ENCODE measurements at regions not wholly inside any gene's neighbourhood (a gene's known extent, or its start where the extent isn't known, plus 50 kb on each side); places are given as distances from the start of the nearest gene placed in this dataset.

DNA sequence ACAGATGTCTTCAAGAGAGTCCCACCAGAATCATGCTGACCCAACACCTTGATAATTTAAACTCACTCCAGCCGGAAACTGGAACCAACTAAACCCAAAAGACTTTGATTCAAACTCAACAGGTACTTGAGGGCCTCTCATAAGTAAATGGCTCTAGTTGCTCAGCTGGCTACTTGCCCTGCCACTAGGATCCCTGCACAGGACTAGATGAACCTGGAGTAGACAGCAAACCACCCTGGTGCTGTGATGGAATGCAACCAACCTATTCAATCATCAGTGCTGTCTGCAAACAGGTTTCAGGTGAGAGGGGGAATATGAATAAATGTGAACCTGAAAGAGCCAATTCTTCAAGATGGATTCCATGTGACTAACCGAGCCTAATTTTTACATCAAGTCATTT lies 216.3 kb downstream of the KATNAL1 start:
- no peak for TF ChIP-seq TARDBP (IDR thresholded peaks at IDR 0.05)
- TF ChIP-seq SREBF1 (IDR thresholded peaks at IDR 0.05; ENCODE audit: borderline replicate concordance, low read depth, low read length): no peak
- TF ChIP-seq RB1 (IDR thresholded peaks at IDR 0.05; ENCODE audit: low read depth): no peak
- TF ChIP-seq KLF13 (tag; IDR thresholded peaks at IDR 0.05; ENCODE audit: borderline replicate concordance, low read depth): no peak
- no peak for TF ChIP-seq SAP30 (IDR thresholded peaks at IDR 0.05; ENCODE audit: borderline replicate concordance, insufficient read depth, low read depth, low read length, poor library complexity, severe bottlenecking)
- no peak for TF ChIP-seq ESRRA (IDR thresholded peaks at IDR 0.05; ENCODE audit: borderline replicate concordance, low read depth)
- TF ChIP-seq, protein P1, sequence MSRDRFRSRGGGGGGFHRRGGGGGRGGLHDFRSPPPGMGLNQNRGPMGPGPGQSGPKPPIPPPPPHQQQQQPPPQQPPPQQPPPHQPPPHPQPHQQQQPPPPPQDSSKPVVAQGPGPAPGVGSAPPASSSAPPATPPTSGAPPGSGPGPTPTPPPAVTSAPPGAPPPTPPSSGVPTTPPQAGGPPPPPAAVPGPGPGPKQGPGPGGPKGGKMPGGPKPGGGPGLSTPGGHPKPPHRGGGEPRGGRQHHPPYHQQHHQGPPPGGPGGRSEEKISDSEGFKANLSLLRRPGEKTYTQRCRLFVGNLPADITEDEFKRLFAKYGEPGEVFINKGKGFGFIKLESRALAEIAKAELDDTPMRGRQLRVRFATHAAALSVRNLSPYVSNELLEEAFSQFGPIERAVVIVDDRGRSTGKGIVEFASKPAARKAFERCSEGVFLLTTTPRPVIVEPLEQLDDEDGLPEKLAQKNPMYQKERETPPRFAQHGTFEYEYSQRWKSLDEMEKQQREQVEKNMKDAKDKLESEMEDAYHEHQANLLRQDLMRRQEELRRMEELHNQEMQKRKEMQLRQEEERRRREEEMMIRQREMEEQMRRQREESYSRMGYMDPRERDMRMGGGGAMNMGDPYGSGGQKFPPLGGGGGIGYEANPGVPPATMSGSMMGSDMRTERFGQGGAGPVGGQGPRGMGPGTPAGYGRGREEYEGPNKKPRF (IDR thresholded peaks at IDR 0.05; ENCODE audit: low read depth, low read length): no peak
- no peak for TF ChIP-seq HLTF (IDR thresholded peaks at IDR 0.05)
- TF ChIP-seq TAF9B (IDR thresholded peaks at IDR 0.05; ENCODE audit: partially characterized antibody): no peak
- no peak for TF ChIP-seq ZNF778 (CRISPR knock-in tag; IDR thresholded peaks at IDR 0.05)
- POLR2A ChIA-PET: no interaction called here
- Histone ChIP-seq H4K20me1 (replicated peaks; ENCODE audit: control insufficient read depth, insufficient read depth, low read length) (no peaks in the 10 kb centered on the region), H2AFZ (ENCODE audit: low read depth, low read length) (no peak overlapping the region), H3K4me1 (replicated peaks in 1 of 2; ENCODE audit: control insufficient read depth in 2 of 2, insufficient read depth in 2 of 2, low read length in 2 of 2) (no peaks in the 10 kb centered on the region), H3K9ac (ENCODE audit: insufficient read depth in 1 of 2, low read depth in 2 of 2, low read length in 2 of 2) (no peak overlapping the region), H3K9me3 (replicated peaks; ENCODE audit: control insufficient read depth, insufficient read depth, low read depth, low read length) (no peaks in the 10 kb centered on the region), H3K27ac (ENCODE audit: extremely low read depth, low read depth, low read length) (no peak overlapping the region), H3K79me2 (ENCODE audit: control insufficient read depth, insufficient read depth, low read length) (no peaks in the 10 kb centered on the region), H3K27me3 (ENCODE audit: control insufficient read depth in 2 of 2, insufficient read depth in 2 of 2, low read length in 2 of 2) (no peaks in the 10 kb centered on the region), H3K4me3 (no peak overlapping the region), H3K36me3 (ENCODE audit: control insufficient read depth, insufficient read depth, low read length) (no peaks in the 10 kb centered on the region), H3K9me1 (ENCODE audit: control insufficient read depth, insufficient read depth, low read length) (no peaks in the 10 kb centered on the region), H3K4me2 (ENCODE audit: insufficient read depth, low read length) (no peak overlapping the region)
- WGBS (ENCODE audit: insufficient coverage, low coverage, missing lambda C conversion rate): 0% methylated on average over 2 of the region's 2 CpGs
- DNase-seq (ENCODE audit: extremely low read depth in 1 of 4, low spot score in 3 of 4): no peak
- CTCF ChIA-PET (ENCODE audit: low intra/inter-chr PET ratio): no interaction called here
- in situ Hi-C loops (cut with MboI): no loop called here
- no TSS peak for BruUV-seq (replicated peaks)
- no peak for FAIRE-seq
- intact Hi-C loops (cut with micrococcal nuclease): no loop called here
- no peak for ATAC-seq
